Smooth muscle cell (in vitro differentiated cells): ENCODE measurements at regions not wholly inside any gene's neighbourhood (a gene's known extent, or its start where the extent isn't known, plus 50 kb on each side); places are given as distances from the start of the nearest gene placed in this dataset.
A peak's percentile ranks its signal among the peaks of the same experiment; 100 is the strongest.

Source experiments
- DNase-seq: peaks from one replicate; lab custom pipeline; 2025; ENCODE audit not compliant: unreplicated experiment; lab: John Stamatoyannopoulos, UW
- H2AFZ ChIP-seq: fragments of 200-600 bp; sonication (generic); 2 replicates; pipeline ENCODE4 v1.6.0; 2016; ENCODE audit warnings: antibody characterized with exemption, low read depth, mild to moderate bottlenecking
- H3F3A ChIP-seq: fragments of 200-600 bp; sonication (generic); 2 replicates; pipeline ENCODE4 v1.6.0; 2017; ENCODE audit warnings: antibody characterized with exemption, low read depth
- H3K27ac ChIP-seq: fragments of 200-600 bp; sonication (generic); 2 replicates; pipeline ENCODE4 v1.5.1; 2016; ENCODE audit warnings: low read depth, mild to moderate bottlenecking
- H3K27me3 ChIP-seq: fragments of 200-600 bp; sonication (generic); 2 replicates; pipeline ENCODE4 v1.6.1; 2016; ENCODE audit warnings: low read depth, mild to moderate bottlenecking
- H3K36me3 ChIP-seq: fragments of 200-600 bp; sonication (generic); 2 replicates; pipeline ENCODE4 v1.5.1; 2016; ENCODE audit warnings: low read depth
- H3K4me1 ChIP-seq: fragments of 200-600 bp; sonication (generic); 2 replicates; pipeline ENCODE4 v1.5.1; 2016; ENCODE audit warnings: low read depth
- H3K4me2 ChIP-seq: fragments of 200-600 bp; sonication (generic); 2 replicates; pipeline ENCODE4 v1.6.0; 2016; ENCODE audit warnings: mild to moderate bottlenecking
- H3K4me3 ChIP-seq: fragments of 200-600 bp; sonication (generic); 2 replicates; pipeline ENCODE4 v1.5.1; 2016; ENCODE audit warnings: mild to moderate bottlenecking
- H3K79me2 ChIP-seq: fragments of 200-600 bp; sonication (generic); 2 replicates; pipeline ENCODE4 v1.6.0; 2016; ENCODE audit warnings: low read depth, mild to moderate bottlenecking
- H3K9ac ChIP-seq: fragments of 200-600 bp; sonication (generic); 2 replicates; pipeline ENCODE4 v1.6.0; 2016; ENCODE audit warnings: low read depth
- H3K9me3 ChIP-seq: fragments of 200-600 bp; sonication (generic); replicated peaks from 2 replicates; pipeline ENCODE4 v1.5.1; 2016; ENCODE audit warnings: low read depth
- H4K20me1 ChIP-seq: fragments of 200-600 bp; sonication (generic); 2 replicates; pipeline ENCODE4 v1.6.0; 2016; ENCODE audit warnings: low read depth
- CTCF ChIP-seq: fragments of 200-600 bp; sonication (generic); IDR thresholded peaks from 2 replicates; pipeline ENCODE4 v1.5.1; 2017; ENCODE audit warnings: borderline replicate concordance, mild to moderate bottlenecking, antibody characterized with exemption; ENCODE audit not compliant: insufficient read depth, poor library complexity, severe bottlenecking
- WGBS: methylation state at CpG from one replicate; pipeline ENCODE4 v1.1.7; 2016; ENCODE audit warnings: low lambda C conversion rate; 5-methylcytosine and 5-hydroxymethylcytosine counted together

- Histone ChIP-seq H3K4me2 (no peak overlapping the region), H3F3A (peaks cover 6% of the 10 kb centered on the region), H3K27ac (peak overlapping the region; percentile 84), H2AFZ (peak overlapping the region; percentile 6), H3K4me1 (no peaks in the 10 kb centered on the region), H3K9ac (no peak overlapping the region), H4K20me1 (no peaks in the 10 kb centered on the region), H3K4me3 (no peak overlapping the region), H3K79me2 (no peaks in the 10 kb centered on the region), H3K9me3 (no peaks in the 10 kb centered on the region), H3K27me3 (no peaks in the 10 kb centered on the region), H3K36me3 (no peaks in the 10 kb centered on the region)
- TF ChIP-seq CTCF, result no peak
- 73% methylated on average over 10 of the region's 10 CpGs for WGBS
- DNase-seq, result no peak
Measured at GRCh38 chr3:171959532-171960089, 79.8 kb upstream of the FNDC3B start.

GRCh38 chr3:171960159-171960558, 79.2 kb upstream of the FNDC3B start:
- 96% methylated on average over 4 of the region's 4 CpGs for WGBS
- H2AFZ ChIP-seq, result no peak overlapping the region
- peaks cover 6% of the 10 kb centered on the region for H3F3A ChIP-seq
- H3K36me3 ChIP-seq, result no peaks in the 10 kb centered on the region
- no peaks in the 10 kb centered on the region for H3K27me3 ChIP-seq
- H3K4me1 ChIP-seq, result no peaks in the 10 kb centered on the region
- no peaks in the 10 kb centered on the region for H3K9me3 ChIP-seq
- no peak overlapping the region for H3K4me3 ChIP-seq
- H3K4me2 ChIP-seq, result no peak overlapping the region
- no peak for DNase-seq
- H3K27ac ChIP-seq, result peak overlapping the region; percentile 84
- TF ChIP-seq CTCF, result no peak
- no peaks in the 10 kb centered on the region for H4K20me1 ChIP-seq
- H3K9ac ChIP-seq, result no peak overlapping the region
- H3K79me2 ChIP-seq, result no peaks in the 10 kb centered on the region

DNA sequence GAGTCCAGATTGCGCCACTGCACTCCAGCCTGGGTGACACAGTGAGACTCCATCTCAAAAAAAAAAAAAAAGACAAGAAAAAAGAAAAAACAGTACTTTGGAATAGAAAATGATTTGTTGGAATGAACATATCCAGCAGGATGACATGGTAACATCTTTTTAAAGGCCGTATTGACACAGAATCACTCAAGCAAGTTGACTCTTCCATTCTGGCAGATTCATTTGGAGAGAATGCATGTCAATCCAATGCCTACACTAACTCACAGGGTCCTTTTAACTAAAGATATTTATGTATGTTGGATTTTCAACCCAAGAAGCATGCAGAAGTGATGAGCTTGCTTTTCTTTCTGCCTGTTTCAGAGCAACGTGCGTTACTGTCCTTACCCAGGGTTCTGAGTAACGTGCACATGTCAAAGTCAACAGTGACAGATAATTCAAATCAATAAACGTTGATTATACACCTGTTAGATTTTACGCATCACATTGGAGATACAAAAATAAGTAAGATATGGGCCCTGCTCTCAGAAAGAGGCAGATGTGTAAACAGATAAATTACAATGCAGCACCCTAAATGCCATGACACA, 77.1 kb upstream of the FNDC3B start:
- Histone ChIP-seq H3F3A (peaks cover 11% of the 10 kb centered on the region), H3K36me3 (no peaks in the 10 kb centered on the region)
- DNase-seq, result no peak

More for the DNA sequence above, 77.1 kb upstream of the FNDC3B start:
- H3K9me3 ChIP-seq, result no peaks in the 10 kb centered on the region
- H3K4me1 ChIP-seq, result peaks cover 3% of the 10 kb centered on the region
- no peaks in the 10 kb centered on the region for H4K20me1 ChIP-seq
- H3K27ac ChIP-seq, result no peak overlapping the region
- no peak for TF ChIP-seq CTCF
- H3K27me3 ChIP-seq, result no peaks in the 10 kb centered on the region
- H2AFZ ChIP-seq, result no peak overlapping the region
- no peak overlapping the region for H3K4me3 ChIP-seq
- no peaks in the 10 kb centered on the region for H3K79me2 ChIP-seq
- no peak overlapping the region for H3K4me2 ChIP-seq
- H3K9ac ChIP-seq, result no peak overlapping the region
- 95% methylated on average over 7 of the region's 7 CpGs for WGBS
